Keratinocyte (primary cell): ENCODE measurements at regions not wholly inside any gene's neighbourhood (a gene's known extent, or its start where the extent isn't known, plus 50 kb on each side); places are given as distances from the start of the nearest gene placed in this dataset.

Experiments
- EZH2 ChIP-seq: IDR thresholded peaks from one replicate; pipeline ENCODE4 v1.6.1; 2012; ENCODE audit warnings: inconsistent platforms, mild to moderate bottlenecking, low read length, moderate library complexity
- TF ChIP-seq, protein P1 (sequence below), 3 experiments: IDR thresholded peaks in 1 of 3; conservative IDR thresholded peaks in 1 of 3; optimal IDR thresholded peaks in 1 of 3; 2 replicates in 2 of 3; 3 replicates in 1 of 3; pipeline versions ENCODE3 to v1.5.1; 2011; ENCODE audit warnings: low read length in 3 of 3, mild to moderate bottlenecking in 3 of 3, moderate library complexity in 2 of 3, control low read depth in 1 of 3, inconsistent platforms in 1 of 3; ENCODE audit not compliant: insufficient read depth in 2 of 3; ENCODE audit errors: extremely low read depth in 1 of 3

- TF ChIP-seq, protein P1, sequence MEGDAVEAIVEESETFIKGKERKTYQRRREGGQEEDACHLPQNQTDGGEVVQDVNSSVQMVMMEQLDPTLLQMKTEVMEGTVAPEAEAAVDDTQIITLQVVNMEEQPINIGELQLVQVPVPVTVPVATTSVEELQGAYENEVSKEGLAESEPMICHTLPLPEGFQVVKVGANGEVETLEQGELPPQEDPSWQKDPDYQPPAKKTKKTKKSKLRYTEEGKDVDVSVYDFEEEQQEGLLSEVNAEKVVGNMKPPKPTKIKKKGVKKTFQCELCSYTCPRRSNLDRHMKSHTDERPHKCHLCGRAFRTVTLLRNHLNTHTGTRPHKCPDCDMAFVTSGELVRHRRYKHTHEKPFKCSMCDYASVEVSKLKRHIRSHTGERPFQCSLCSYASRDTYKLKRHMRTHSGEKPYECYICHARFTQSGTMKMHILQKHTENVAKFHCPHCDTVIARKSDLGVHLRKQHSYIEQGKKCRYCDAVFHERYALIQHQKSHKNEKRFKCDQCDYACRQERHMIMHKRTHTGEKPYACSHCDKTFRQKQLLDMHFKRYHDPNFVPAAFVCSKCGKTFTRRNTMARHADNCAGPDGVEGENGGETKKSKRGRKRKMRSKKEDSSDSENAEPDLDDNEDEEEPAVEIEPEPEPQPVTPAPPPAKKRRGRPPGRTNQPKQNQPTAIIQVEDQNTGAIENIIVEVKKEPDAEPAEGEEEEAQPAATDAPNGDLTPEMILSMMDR (optimal IDR thresholded peaks at IDR 0.05 in 1 of 3, IDR thresholded peaks at IDR 0.05 in 1 of 3, conservative IDR thresholded peaks at IDR 0.05 in 1 of 3; ENCODE audit: extremely low read depth in 1 of 3, insufficient read depth in 2 of 3, low read length in 3 of 3), result no peak
- no peak for TF ChIP-seq EZH2
Measured at GRCh38 chr1:56113679-56114078, 465.7 kb downstream of the PLPP3 start.
